ENCODE measurements at regions not wholly inside any gene's neighbourhood (a gene's known extent, or its start where the extent isn't known, plus 50 kb on each side); places are given as distances from the start of the nearest gene placed in this dataset.
"Not testable (repeated sequence)": the region's sequence is repeated elsewhere in the genome, so short reads cannot be mapped to it uniquely, and the experiment has no call there.

- TF ChIP-seq CTCF (IDR thresholded peaks at IDR 0.05); POLR2AphosphoS5 (IDR thresholded peaks at IDR 0.05; ENCODE audit: low read depth, low read length); REST (IDR thresholded peaks at IDR 0.05; ENCODE audit: insufficient read depth in 1 of 2, low read depth in 2 of 2, low read length in 1 of 2): not testable (repeated sequence)
These were observed 262.3 kb downstream of the CEP170 start for GRCh38 chr1:242992776-242993175.
